ENCODE measurements at regions not wholly inside any gene's neighbourhood (a gene's known extent, or its start where the extent isn't known, plus 50 kb on each side); places are given as distances from the start of the nearest gene placed in this dataset.

GRCh38 chr3:177598097-177598833, 401.0 kb upstream of the TBL1XR1 start:
- TF ChIP-seq POLR2A (IDR thresholded peaks at IDR 0.05): no peak
- TF ChIP-seq CTCF (IDR thresholded peaks at IDR 0.05): no peak
- no peak for TF ChIP-seq POLR2AphosphoS5 (IDR thresholded peaks at IDR 0.05)
- no peak for TF ChIP-seq EP300 (IDR thresholded peaks at IDR 0.05)
